ENCODE measurements at regions not wholly inside any gene's neighbourhood (a gene's known extent, or its start where the extent isn't known, plus 50 kb on each side); places are given as distances from the start of the nearest gene placed in this dataset.

DNA sequence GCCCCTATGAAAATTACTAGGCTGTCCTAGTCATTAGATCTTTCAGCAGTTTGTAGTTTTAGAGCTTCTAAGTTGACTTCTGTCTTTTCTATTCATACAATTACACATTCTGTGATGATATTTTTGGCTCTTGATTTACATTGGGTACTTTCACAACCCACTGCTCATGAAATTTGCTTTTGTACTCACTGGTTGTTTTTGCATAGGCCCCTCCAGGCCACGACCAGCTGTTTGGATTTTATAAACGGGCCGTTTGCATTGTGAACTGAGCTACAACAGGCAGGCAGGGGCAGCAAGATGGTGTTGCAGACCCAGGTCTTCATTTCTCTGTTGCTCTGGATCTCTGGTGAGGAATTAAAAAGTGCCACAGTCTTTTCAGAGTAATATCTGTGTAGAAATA, 193.8 kb downstream of the RPIA start:
- TF ChIP-seq, protein P1, sequence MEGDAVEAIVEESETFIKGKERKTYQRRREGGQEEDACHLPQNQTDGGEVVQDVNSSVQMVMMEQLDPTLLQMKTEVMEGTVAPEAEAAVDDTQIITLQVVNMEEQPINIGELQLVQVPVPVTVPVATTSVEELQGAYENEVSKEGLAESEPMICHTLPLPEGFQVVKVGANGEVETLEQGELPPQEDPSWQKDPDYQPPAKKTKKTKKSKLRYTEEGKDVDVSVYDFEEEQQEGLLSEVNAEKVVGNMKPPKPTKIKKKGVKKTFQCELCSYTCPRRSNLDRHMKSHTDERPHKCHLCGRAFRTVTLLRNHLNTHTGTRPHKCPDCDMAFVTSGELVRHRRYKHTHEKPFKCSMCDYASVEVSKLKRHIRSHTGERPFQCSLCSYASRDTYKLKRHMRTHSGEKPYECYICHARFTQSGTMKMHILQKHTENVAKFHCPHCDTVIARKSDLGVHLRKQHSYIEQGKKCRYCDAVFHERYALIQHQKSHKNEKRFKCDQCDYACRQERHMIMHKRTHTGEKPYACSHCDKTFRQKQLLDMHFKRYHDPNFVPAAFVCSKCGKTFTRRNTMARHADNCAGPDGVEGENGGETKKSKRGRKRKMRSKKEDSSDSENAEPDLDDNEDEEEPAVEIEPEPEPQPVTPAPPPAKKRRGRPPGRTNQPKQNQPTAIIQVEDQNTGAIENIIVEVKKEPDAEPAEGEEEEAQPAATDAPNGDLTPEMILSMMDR (IDR thresholded peaks at IDR 0.05), result no peak
- no peak for TF ChIP-seq EP300 (IDR thresholded peaks at IDR 0.05)
- no peak for TF ChIP-seq POLR2A (IDR thresholded peaks at IDR 0.05)
- TF ChIP-seq POLR2AphosphoS5 (IDR thresholded peaks at IDR 0.05), result no peak
